Colonic mucosa (tissue), 4 donors: ENCODE measurements at regions not wholly inside any gene's neighbourhood (a gene's known extent, or its start where the extent isn't known, plus 50 kb on each side); places are given as distances from the start of the nearest gene placed in this dataset.

Source experiments
- DNase-seq: peaks from one replicate; pipeline ENCODE4 v3.0.0-alpha.2; 2020
- H3K27ac ChIP-seq: fragments of 200-600 bp; one replicate; pipeline ENCODE4 v1.8.0; 2021
- H3K27me3 ChIP-seq: fragments of 200-600 bp; one replicate; pipeline ENCODE4 v1.8.0; 2021
- H3K36me3 ChIP-seq: fragments of 200-600 bp; one replicate; pipeline ENCODE4 v1.8.0; 2021
- H3K4me1 ChIP-seq: fragments of 200-600 bp; one replicate; pipeline ENCODE4 v1.8.0; 2021; ENCODE audit warnings: mild to moderate bottlenecking
- H3K4me3 ChIP-seq: fragments of 200-600 bp; one replicate; pipeline ENCODE4 v1.8.0; 2021
- H3K9ac ChIP-seq, 2 donors: one replicate each; pipeline ENCODE4 v1.7.0; 2013; ENCODE audit warnings: control low read depth in 2 of 2, low read depth in 2 of 2, low read length in 2 of 2
- H3K9me3 ChIP-seq: fragments of 200-600 bp; one replicate; pipeline ENCODE4 v1.8.0; 2021
- intact Hi-C: fragments of 100-400 bp; cut with DNase I; formaldehyde crosslinking; loops from one replicate; pipeline ENCODE4 v1.14.1; 2022
- TF ChIP-seq, protein P1 (sequence below): fragments of 200-600 bp; IDR thresholded peaks from one replicate; pipeline ENCODE4 v1.8.0; 2022; ENCODE audit warnings: antibody characterized with exemption, mild to moderate bottlenecking
- donor health status: healthy.
- donor health status: DM: no; HTN: no; CAD: no.
- donor health status: DM: no; HTN: no; CAD: no.

- Histone ChIP-seq H3K9me3 (no peaks in the 10 kb centered on the region), H3K4me3 (no peak overlapping the region), H3K27ac (no peak overlapping the region), H3K27me3 (no peaks in the 10 kb centered on the region), H3K4me1 (no peaks in the 10 kb centered on the region), H3K9ac (no peak overlapping the region), H3K36me3 (no peaks in the 10 kb centered on the region)
- DNase-seq, result no peak
- TF ChIP-seq, protein P1, sequence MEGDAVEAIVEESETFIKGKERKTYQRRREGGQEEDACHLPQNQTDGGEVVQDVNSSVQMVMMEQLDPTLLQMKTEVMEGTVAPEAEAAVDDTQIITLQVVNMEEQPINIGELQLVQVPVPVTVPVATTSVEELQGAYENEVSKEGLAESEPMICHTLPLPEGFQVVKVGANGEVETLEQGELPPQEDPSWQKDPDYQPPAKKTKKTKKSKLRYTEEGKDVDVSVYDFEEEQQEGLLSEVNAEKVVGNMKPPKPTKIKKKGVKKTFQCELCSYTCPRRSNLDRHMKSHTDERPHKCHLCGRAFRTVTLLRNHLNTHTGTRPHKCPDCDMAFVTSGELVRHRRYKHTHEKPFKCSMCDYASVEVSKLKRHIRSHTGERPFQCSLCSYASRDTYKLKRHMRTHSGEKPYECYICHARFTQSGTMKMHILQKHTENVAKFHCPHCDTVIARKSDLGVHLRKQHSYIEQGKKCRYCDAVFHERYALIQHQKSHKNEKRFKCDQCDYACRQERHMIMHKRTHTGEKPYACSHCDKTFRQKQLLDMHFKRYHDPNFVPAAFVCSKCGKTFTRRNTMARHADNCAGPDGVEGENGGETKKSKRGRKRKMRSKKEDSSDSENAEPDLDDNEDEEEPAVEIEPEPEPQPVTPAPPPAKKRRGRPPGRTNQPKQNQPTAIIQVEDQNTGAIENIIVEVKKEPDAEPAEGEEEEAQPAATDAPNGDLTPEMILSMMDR, result no peak
- intact Hi-C loops, result no loop called here
These were observed 307.9 kb upstream of the G2E3 start for GRCh38 chr14:30251017-30251416.

GRCh38 chr14:30251557-30252100 lies 307.3 kb upstream of the G2E3 start:
- Histone ChIP-seq H3K9ac (no peak overlapping the region), H3K27ac (no peak overlapping the region), H3K36me3 (no peaks in the 10 kb centered on the region), H3K9me3 (no peaks in the 10 kb centered on the region), H3K27me3 (no peaks in the 10 kb centered on the region), H3K4me1 (no peaks in the 10 kb centered on the region), H3K4me3 (no peak overlapping the region)
- DNase-seq, result no peak
- TF ChIP-seq, protein P1, result no peak
- intact Hi-C loops, result no loop called here

DNA sequence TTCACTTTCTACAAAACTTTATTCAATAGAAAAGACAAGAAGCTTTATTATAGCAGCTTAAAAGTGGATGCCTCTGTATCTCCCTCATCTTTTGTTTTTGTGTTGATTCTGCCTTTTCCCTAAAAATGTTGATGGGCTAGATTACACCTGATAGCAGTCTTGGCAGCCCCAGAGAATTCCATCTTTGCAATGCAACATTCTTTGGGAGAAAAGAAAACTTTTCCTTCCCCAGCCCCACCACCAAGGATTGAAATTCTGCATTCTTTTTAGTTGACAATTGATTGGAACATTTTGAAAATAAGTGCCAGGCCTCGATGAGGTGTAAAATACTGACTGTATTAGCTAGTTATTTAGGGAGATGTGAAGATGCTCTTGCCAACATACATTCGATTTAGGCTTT lies 306.8 kb upstream of the G2E3 start:
- intact Hi-C loops, result no loop called here
- TF ChIP-seq, protein P1, result no peak
- H3K4me1 ChIP-seq, result no peaks in the 10 kb centered on the region
- H3K4me3 ChIP-seq, result no peak overlapping the region
- no peaks in the 10 kb centered on the region for H3K9me3 ChIP-seq
- no peak overlapping the region for H3K27ac ChIP-seq
- H3K27me3 ChIP-seq, result no peaks in the 10 kb centered on the region
- no peak for DNase-seq
- H3K36me3 ChIP-seq, result no peaks in the 10 kb centered on the region
- H3K9ac ChIP-seq, result no peak overlapping the region

GRCh38 chr14:30252783-30253674 lies 305.9 kb upstream of the G2E3 start:
- H3K36me3 ChIP-seq, result no peaks in the 10 kb centered on the region
- H3K9me3 ChIP-seq, result no peaks in the 10 kb centered on the region
- no peaks in the 10 kb centered on the region for H3K27me3 ChIP-seq
- DNase-seq, result no peak
- TF ChIP-seq, protein P1, result no peak
- no peak overlapping the region for H3K9ac ChIP-seq
- no peak overlapping the region for H3K27ac ChIP-seq
- no peak overlapping the region for H3K4me3 ChIP-seq
- no peaks in the 10 kb centered on the region for H3K4me1 ChIP-seq
- intact Hi-C loops, result no loop called here

DNA sequence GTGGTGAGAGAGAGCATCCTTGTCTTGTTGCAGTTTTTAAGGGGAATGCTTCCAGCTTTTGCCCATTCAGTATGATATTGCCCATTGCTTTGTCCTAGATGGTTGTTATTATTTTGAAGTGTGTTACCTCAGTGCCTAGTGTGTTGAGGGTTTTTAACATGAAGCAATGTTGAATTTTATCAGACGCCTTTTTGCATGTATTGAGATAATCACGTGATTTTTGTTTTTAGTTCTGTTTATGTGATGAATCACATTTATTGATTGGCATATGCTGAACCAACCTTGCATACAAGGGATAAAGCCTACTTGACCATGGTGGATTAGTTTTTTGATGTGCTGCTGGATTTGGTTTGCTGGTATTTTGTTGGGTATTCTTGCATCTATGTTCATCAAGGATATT lies 302.3 kb upstream of the G2E3 start:
- TF ChIP-seq, protein P1, result no peak
- DNase-seq, result no peak

More for the DNA sequence above, 302.3 kb upstream of the G2E3 start:
- no peaks in the 10 kb centered on the region for H3K9me3 ChIP-seq
- intact Hi-C loops, result no loop called here
- no peak overlapping the region for H3K9ac ChIP-seq
- H3K4me3 ChIP-seq, result no peak overlapping the region
- H3K27me3 ChIP-seq, result no peaks in the 10 kb centered on the region
- H3K4me1 ChIP-seq, result no peaks in the 10 kb centered on the region
- no peak overlapping the region for H3K27ac ChIP-seq
- no peaks in the 10 kb centered on the region for H3K36me3 ChIP-seq
